Epithelial cell of proximal tubule (primary cell): ENCODE measurements at regions not wholly inside any gene's neighbourhood (a gene's known extent, or its start where the extent isn't known, plus 50 kb on each side); places are given as distances from the start of the nearest gene placed in this dataset.
"Not testable (repeated sequence)": the region's sequence is repeated elsewhere in the genome, so short reads cannot be mapped to it uniquely, and the experiment has no call there.

ENCODE experiments used
- DNase-seq: peaks from one replicate; pipeline ENCODE4 v3.0.0-alpha.2; 2011; ENCODE audit warnings: low read depth
- H3K4me3 ChIP-seq: 2 replicates; pipeline ENCODE4 v1.5.1; 2011; ENCODE audit warnings: low read depth, mild to moderate bottlenecking, low read length
- CTCF ChIP-seq: conservative IDR thresholded peaks from 2 replicates; pipeline ENCODE4 v1.5.1; 2012; ENCODE audit warnings: low read depth, mild to moderate bottlenecking, low read length

GRCh38 chr14:22176957-22177356 lies 412.1 kb downstream of the DAD1 start:
- no peak for DNase-seq
- H3K4me3 ChIP-seq, result no peak overlapping the region
- TF ChIP-seq CTCF, result no peak

DNA sequence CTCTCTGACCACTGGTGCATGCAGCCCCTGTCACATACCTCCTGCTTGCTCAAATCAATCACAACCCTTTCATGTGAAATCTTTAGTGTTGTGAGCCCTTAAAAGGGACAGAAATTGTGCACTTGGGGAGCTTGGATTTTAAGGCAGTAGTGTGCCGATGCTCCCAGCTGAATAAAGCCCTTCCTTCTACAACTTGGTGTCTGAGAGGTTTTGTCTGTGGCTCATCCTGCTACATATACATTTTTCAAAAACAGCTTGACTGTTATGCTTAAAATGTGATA lies 413.8 kb downstream of the DAD1 start:
- H3K4me3 ChIP-seq, DNase-seq: not testable (repeated sequence)

DNA sequence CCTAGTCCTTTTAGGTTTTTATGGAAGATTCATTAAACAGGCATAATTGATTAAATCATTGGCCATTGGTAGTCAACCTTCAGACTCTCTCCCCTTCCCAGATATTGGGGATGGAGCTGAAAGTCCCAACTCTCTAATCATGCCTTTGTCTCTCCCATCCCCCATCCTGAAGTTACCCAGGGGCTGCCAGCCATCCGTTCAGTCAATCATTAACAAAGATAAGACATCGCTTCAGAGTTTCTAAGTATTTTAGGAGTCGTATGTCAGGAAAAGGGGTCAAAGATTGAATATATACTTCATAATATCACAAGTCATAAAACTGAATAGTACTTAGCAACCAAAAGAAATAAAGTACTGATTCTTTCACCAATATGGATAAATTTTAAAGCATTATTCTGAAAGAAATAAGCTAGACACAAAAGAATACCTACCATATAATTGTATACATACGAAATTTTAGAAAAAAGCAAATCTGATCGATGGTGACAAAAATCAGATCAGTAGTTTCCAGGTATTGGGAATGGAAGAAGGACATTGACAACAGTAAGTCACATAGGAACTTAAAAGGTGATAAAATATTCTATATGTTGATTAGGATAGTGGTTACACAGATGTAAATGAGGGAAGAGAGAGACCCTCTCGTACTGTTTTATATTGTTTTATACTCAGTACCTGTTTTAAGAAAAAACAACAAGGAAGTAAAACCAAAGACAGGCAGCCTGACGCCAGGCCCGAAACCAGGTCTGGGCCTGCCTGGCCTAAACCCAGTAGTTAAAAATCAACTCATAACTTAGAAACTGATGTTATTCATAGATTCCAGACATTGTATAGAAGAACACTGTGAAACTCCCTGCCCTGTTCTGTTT lies 414.4 kb downstream of the DAD1 start:
- no peak for DNase-seq
- no peak for TF ChIP-seq CTCF
- H3K4me3 ChIP-seq, result no peak overlapping the region

DNA sequence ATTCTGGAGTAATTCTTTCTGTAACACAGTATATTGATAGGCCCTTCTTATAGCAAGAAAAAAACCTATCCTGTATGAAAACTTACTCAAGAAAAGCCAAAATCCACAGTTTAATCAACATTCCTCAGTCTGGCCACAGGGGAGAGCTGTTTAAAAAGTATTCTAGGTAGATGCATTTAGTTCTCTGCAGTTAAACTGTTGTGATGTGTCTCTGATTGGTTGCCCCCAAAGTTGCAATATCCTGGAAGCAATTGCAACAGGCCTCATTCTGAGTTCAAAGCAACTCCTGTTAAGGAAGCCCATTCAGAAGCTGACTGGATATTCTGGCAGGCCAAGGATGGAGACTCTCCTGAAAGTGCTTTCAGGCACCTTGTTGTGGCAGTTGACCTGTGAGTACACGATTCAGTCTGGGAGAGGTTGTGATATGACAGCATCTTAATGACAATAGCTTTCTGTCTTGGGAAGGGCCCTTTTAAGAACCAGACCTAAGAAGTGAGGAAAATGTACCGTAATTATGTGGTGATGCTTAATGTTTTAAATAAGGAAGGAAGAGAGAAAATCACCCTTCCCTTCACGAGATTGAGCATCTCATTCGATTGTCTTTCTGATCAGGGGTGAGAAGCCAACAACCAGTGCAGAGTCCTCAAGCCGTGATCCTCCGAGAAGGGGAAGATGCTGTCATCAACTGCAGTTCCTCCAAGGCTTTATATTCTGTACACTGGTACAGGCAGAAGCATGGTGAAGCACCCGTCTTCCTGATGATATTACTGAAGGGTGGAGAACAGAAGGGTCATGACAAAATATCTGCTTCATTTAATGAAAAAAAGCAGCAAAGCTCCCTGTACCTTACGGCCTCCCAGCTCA lies 420.7 kb downstream of the DAD1 start:
- TF ChIP-seq CTCF, result peak; percentile 42
- H3K4me3 ChIP-seq, result no peak overlapping the region
- no peak for DNase-seq

DNA sequence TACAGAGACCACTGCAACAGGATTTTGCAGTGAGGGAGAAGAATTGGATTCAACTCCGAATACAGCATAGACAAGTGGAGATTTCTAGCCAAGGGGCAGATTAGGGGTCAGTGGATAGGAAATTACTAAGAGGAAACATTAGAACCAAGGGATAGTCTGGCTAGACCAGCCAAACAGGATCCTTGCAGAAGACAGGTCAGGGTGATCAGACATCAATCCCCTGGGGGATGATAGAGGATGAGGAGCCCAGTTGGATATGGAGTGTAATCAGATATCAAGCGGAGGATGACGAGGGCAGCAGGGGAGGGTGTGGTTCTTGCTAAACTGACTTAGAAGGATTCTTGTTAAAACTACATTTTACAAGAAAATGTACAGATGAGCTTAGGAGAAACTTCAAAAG lies 424.4 kb downstream of the DAD1 start:
- TF ChIP-seq CTCF, result no peak
- H3K4me3 ChIP-seq, result no peak overlapping the region
- DNase-seq, result no peak

- peak; percentile 55 for TF ChIP-seq CTCF
- no peak overlapping the region for H3K4me3 ChIP-seq
- DNase-seq, result no peak
Observed at GRCh38 chr14:22163051-22163450, 426.0 kb downstream of the DAD1 start.

- DNase-seq, result no peak
Observed at GRCh38 chr14:22159957-22160356, 429.1 kb downstream of the DAD1 start.

More at GRCh38 chr14:22159957-22160356, 429.1 kb downstream of the DAD1 start:
- TF ChIP-seq CTCF, result no peak
- H3K4me3 ChIP-seq, result no peak overlapping the region
